GM12892 (cell line): ENCODE measurements at regions not wholly inside any gene's neighbourhood (a gene's known extent, or its start where the extent isn't known, plus 50 kb on each side); places are given as distances from the start of the nearest gene placed in this dataset.

Source experiments
- POLR2A ChIP-seq: IDR thresholded peaks from 2 replicates; pipeline ENCODE4 v1.6.1; 2011; ENCODE audit warnings: low read depth, low read length, control low read depth
- TAF1 ChIP-seq: IDR thresholded peaks from 2 replicates; pipeline ENCODE4 v1.6.1; 2011; ENCODE audit warnings: low read depth, mild to moderate bottlenecking, control low read depth, low read length, borderline replicate concordance

DNA sequence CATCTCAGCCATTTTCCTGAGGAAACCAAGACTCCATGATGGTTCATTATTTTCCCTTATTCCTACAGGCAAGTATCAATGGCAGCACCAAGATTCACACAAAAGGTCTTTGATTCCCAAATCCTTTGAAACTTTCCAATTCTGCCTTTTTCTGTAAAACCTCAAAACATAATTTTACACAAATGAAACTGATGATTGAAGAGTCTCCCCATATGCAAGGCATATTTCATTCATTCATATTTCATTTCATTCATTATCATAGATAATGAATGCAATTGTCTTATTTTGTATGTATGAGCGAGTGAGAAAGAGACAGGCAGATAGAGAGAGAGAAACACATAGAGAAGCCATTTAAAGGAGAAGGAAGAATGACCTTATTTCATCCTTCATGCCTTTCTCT lies 172.8 kb downstream of the BTG1 start:
- TF ChIP-seq POLR2A = no peak
- TF ChIP-seq TAF1 = no peak
